UCSD-AML1 (cell line): ENCODE measurements at regions not wholly inside any gene's neighbourhood (a gene's known extent, or its start where the extent isn't known, plus 50 kb on each side); places are given as distances from the start of the nearest gene placed in this dataset.

Source experiments
- DNase-seq: peaks from one replicate; lab custom pipeline; 2025; ENCODE audit not compliant: unreplicated experiment; lab: John Stamatoyannopoulos, UW

- no peak for DNase-seq
Observed at GRCh38 chr2:158049129-158049855, 52.4 kb upstream of the UPP2 start.

DNA sequence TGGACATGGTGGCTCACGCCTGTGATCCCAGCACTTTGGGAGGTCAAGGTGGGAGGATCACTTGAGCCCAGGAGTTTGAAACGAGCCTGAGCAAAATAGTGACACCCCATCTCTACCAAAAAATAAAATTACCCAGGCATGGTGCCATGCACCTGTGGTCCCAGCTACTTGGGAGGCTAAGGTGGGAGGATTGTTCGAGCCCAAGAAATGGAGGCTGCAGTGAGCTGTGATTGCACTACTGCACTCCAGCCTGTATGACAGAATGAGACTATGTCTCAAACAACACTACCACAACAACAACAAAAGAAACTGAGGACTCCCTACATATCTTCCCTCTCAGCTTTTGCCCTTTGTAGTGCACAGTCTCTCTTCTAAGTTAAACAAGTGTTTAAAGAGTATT, 53.3 kb upstream of the UPP2 start:
- no peak for DNase-seq

GRCh38 chr2:158047156-158047611, 54.5 kb upstream of the UPP2 start:
- DNase-seq, result peak; percentile 21

- DNase-seq, result no peak
Observed at GRCh38 chr2:158046121-158046880, 55.4 kb upstream of the UPP2 start.

GRCh38 chr2:158045362-158045761, 56.3 kb upstream of the UPP2 start:
- no peak for DNase-seq

- no peak for DNase-seq
Observed at GRCh38 chr2:158043181-158043948, 58.3 kb upstream of the UPP2 start.

- peak; percentile 68 for DNase-seq
Observed at GRCh38 chr2:158042666-158043065, 59.0 kb upstream of the UPP2 start.

DNA sequence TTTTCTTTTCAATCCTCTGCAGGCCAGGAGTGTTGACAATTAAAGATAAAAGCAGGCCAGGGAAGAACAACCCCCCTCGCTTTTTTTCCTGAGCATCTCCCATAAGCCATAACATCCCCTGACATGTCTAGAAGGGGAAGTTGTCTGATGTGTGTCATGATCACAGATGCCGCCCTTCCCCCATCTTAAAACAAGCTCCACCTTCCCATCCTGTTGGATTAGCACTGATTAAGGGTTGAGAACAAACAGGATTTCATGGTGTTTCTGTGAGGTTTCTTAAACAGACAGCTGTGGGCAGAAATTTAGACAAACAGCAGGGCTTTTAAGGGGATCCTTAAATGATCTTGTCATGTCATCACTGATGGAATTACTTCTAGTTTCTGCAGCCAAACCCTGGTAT, 59.4 kb upstream of the UPP2 start:
- DNase-seq, result peak; percentile 25

DNA sequence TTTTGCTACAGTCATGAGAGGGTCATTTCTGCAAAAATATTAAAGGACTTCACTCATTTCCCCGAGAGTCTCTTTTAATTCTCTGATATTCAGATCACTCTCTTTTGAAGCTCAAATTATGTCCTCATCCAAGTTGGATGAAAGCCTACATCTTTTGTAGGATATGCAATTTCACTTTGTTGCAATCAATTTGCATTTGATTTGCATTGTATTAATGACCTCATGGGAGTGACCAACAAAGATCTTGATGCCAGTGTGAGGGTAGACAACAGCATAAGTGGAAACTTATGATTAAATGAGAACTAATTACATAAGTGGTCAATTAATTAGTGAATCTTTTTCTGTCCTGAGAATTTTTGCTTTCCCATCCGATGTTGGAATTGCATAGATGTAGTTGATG, 60.3 kb upstream of the UPP2 start:
- DNase-seq, result no peak

GRCh38 chr2:158038901-158039300, 62.8 kb upstream of the UPP2 start:
- DNase-seq, result no peak

GRCh38 chr2:158034198-158034866, 67.3 kb upstream of the UPP2 start:
- peak; percentile 45 for DNase-seq

DNA sequence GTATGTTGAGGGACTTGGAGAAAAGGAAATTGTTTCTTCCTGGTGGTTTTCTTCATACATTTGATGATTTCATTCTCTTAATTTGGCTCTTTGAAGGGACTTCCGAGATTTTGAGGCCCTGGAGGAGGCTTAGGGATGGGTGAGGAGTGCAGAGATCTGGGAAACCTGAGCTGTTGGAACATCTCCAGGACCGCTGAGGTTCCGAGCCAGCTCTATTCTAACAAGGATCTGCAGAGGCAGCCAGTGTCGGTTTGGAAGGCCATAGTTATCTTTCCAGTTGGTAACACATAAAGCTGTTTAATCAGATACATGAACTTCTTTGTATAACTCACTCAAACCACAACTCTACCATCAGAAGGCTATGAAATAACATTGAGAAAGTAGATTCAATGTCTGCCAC, 70.3 kb upstream of the UPP2 start:
- no peak for DNase-seq

GRCh38 chr2:158025255-158025996, 76.2 kb upstream of the UPP2 start:
- DNase-seq, result no peak

DNA sequence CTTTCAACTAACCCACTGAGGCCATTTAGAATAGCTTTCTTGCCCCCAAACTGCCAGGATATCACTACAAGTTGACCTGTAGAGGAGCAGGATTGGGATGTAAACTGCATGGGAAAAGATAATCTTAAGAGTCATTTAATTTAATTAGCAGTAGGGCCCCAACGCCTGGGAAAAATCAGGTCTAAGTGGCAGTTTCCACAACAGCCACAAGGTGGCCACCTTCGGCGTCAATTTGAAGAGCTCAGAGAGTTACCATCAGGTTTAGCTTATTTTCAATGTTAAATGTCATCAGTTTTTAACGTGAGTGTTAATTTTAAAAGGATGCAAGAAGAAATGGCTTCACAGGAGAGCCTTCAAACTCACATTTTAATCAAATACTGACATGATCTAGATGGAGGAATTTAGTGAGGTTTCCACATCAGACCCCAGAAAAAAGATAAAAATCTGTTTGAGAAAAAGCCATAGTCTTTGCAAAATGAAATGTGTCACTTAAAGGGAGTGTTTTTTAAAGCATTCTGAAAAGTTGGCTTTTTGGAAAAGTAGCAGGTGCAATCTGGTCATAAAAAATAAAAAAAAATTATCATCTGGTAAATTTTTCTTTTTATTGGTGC, 77.3 kb upstream of the UPP2 start:
- peak; percentile 42 for DNase-seq

DNA sequence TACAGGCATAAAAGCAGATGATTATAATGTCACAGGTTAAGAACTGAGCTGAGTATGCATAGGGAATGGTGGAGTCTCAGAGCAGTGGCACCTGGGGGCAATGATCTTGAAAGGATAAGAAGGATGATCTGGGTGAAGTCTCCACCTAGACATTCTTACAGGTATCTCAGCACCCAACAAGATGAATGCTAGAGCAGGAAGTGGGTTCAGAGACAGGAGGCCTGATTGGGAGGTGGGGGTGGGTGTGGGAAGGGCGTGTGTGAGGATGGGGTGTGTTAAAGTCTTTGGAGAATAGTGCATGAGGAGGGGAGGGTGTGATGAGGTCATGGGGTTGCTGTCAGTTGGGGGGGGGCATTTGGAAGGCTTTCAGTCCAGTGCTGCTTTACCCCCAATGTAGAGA, 78.8 kb upstream of the UPP2 start:
- no peak for DNase-seq

GRCh38 chr2:158021226-158021625, 80.5 kb upstream of the UPP2 start:
- DNase-seq, result no peak

GRCh38 chr2:158015428-158016076, 86.1 kb upstream of the UPP2 start:
- no peak for DNase-seq

GRCh38 chr2:158013891-158014290, 87.8 kb upstream of the UPP2 start:
- DNase-seq, result no peak

- DNase-seq, result no peak
Observed at GRCh38 chr2:158011055-158011771, 90.5 kb upstream of the UPP2 start.
